HG03571 (cell line): ENCODE measurements at regions not wholly inside any gene's neighbourhood (a gene's known extent, or its start where the extent isn't known, plus 50 kb on each side); places are given as distances from the start of the nearest gene placed in this dataset.

ENCODE experiments used
- ATAC-seq: cut with Tn5 transposase; IDR thresholded peaks from one replicate; pipeline ENCODE4 v1.9.1; 2021; ENCODE audit not compliant: unreplicated experiment

- ATAC-seq, result no peak
Measured at GRCh38 chr15:93296759-93297500, 207.9 kb upstream of the RGMA start.

- ATAC-seq, result no peak
Measured at GRCh38 chr15:93294896-93295295, 205.9 kb upstream of the RGMA start.

GRCh38 chr15:93294066-93294465 lies 205.1 kb upstream of the RGMA start:
- ATAC-seq, result no peak

- no peak for ATAC-seq
Measured at GRCh38 chr15:93291380-93291779, 202.4 kb upstream of the RGMA start.

GRCh38 chr15:93290618-93290946 lies 201.6 kb upstream of the RGMA start:
- ATAC-seq, result no peak

- no peak for ATAC-seq
Measured at GRCh38 chr15:93289941-93290617, 201.1 kb upstream of the RGMA start.

GRCh38 chr15:93288728-93289294 lies 199.8 kb upstream of the RGMA start:
- ATAC-seq, result no peak

- ATAC-seq, result no peak
Measured at GRCh38 chr15:93286446-93286845, 197.4 kb upstream of the RGMA start.

GRCh38 chr15:93283854-93284253 lies 194.8 kb upstream of the RGMA start:
- no peak for ATAC-seq

- ATAC-seq, result no peak
Measured at GRCh38 chr15:93282808-93283207, 193.8 kb upstream of the RGMA start.

GRCh38 chr15:93278783-93279182 lies 189.8 kb upstream of the RGMA start:
- no peak for ATAC-seq

- ATAC-seq, result no peak
Measured at GRCh38 chr15:93278006-93278405, 189.0 kb upstream of the RGMA start.

GRCh38 chr15:93274257-93274656 lies 185.2 kb upstream of the RGMA start:
- no peak for ATAC-seq

GRCh38 chr15:93271871-93272270 lies 182.9 kb upstream of the RGMA start:
- ATAC-seq, result no peak

GRCh38 chr15:93270937-93271467 lies 182.0 kb upstream of the RGMA start:
- ATAC-seq, result no peak

- ATAC-seq, result no peak
Measured at GRCh38 chr15:93268066-93268465, 179.1 kb upstream of the RGMA start.

- no peak for ATAC-seq
Measured at GRCh38 chr15:93266291-93266690, 177.3 kb upstream of the RGMA start.

- no peak for ATAC-seq
Measured at GRCh38 chr15:93265111-93265556, 176.1 kb upstream of the RGMA start.

- no peak for ATAC-seq
Measured at GRCh38 chr15:93261845-93262244, 172.8 kb upstream of the RGMA start.

- ATAC-seq, result no peak
Measured at GRCh38 chr15:93257920-93258319, 168.9 kb upstream of the RGMA start.

GRCh38 chr15:93253681-93254080 lies 164.7 kb upstream of the RGMA start:
- ATAC-seq, result no peak

- ATAC-seq, result no peak
Measured at GRCh38 chr15:93252780-93253179, 163.8 kb upstream of the RGMA start.
